CD4-positive, alpha-beta T cell treated with Interferon alpha-2 for 1 hour (primary cell): ENCODE measurements at regions not wholly inside any gene's neighbourhood (a gene's known extent, or its start where the extent isn't known, plus 50 kb on each side); places are given as distances from the start of the nearest gene placed in this dataset.

Source experiments
- DNase-seq, 2 donors: peaks; one replicate each; pipeline ENCODE4 v3.0.0-alpha.2; 2020 to 2022

- no peak for DNase-seq
These were observed 129.6 kb upstream of the CST7 start for GRCh38 chr20:24819331-24819965.

GRCh38 chr20:24820345-24820744, 128.7 kb upstream of the CST7 start:
- no peak for DNase-seq

GRCh38 chr20:24821391-24821790, 127.7 kb upstream of the CST7 start:
- no peak for DNase-seq

- DNase-seq, result no peak
These were observed 125.8 kb upstream of the CST7 start for GRCh38 chr20:24823176-24823784.

GRCh38 chr20:24823989-24824693, 124.9 kb upstream of the CST7 start:
- no peak for DNase-seq

- no peak for DNase-seq
These were observed 123.5 kb upstream of the CST7 start for GRCh38 chr20:24825591-24825990.

- no peak for DNase-seq
These were observed 121.3 kb upstream of the CST7 start for GRCh38 chr20:24827603-24828295.

- DNase-seq, result no peak
These were observed 119.9 kb upstream of the CST7 start for GRCh38 chr20:24828992-24829648.

GRCh38 chr20:24829649-24830370, 119.3 kb upstream of the CST7 start:
- no peak for DNase-seq

GRCh38 chr20:24830649-24831048, 118.4 kb upstream of the CST7 start:
- DNase-seq, result no peak

GRCh38 chr20:24831232-24831631, 117.8 kb upstream of the CST7 start:
- no peak for DNase-seq

GRCh38 chr20:24832518-24832917, 116.6 kb upstream of the CST7 start:
- no peak for DNase-seq

GRCh38 chr20:24833592-24833991, 115.5 kb upstream of the CST7 start:
- no peak for DNase-seq

- DNase-seq, result no peak
These were observed 114.8 kb upstream of the CST7 start for GRCh38 chr20:24834310-24834709.

- no peak for DNase-seq
These were observed 113.9 kb upstream of the CST7 start for GRCh38 chr20:24835195-24835594.

- DNase-seq, result no peak
These were observed 113.0 kb upstream of the CST7 start for GRCh38 chr20:24836041-24836533.

GRCh38 chr20:24836661-24837299, 112.3 kb upstream of the CST7 start:
- no peak for DNase-seq

- no peak for DNase-seq
These were observed 111.2 kb upstream of the CST7 start for GRCh38 chr20:24837781-24838450.

GRCh38 chr20:24838546-24839535, 110.2 kb upstream of the CST7 start:
- no peak for DNase-seq
